Activated CD4-positive, alpha-beta T cell treated with anti-CD3 and anti-CD28 coated beads for 48 hours (primary cell): ENCODE measurements at regions not wholly inside any gene's neighbourhood (a gene's known extent, or its start where the extent isn't known, plus 50 kb on each side); places are given as distances from the start of the nearest gene placed in this dataset.

ENCODE experiments used
- DNase-seq: peaks from one replicate; pipeline ENCODE4 v3.0.0-alpha.2; 2020

DNA sequence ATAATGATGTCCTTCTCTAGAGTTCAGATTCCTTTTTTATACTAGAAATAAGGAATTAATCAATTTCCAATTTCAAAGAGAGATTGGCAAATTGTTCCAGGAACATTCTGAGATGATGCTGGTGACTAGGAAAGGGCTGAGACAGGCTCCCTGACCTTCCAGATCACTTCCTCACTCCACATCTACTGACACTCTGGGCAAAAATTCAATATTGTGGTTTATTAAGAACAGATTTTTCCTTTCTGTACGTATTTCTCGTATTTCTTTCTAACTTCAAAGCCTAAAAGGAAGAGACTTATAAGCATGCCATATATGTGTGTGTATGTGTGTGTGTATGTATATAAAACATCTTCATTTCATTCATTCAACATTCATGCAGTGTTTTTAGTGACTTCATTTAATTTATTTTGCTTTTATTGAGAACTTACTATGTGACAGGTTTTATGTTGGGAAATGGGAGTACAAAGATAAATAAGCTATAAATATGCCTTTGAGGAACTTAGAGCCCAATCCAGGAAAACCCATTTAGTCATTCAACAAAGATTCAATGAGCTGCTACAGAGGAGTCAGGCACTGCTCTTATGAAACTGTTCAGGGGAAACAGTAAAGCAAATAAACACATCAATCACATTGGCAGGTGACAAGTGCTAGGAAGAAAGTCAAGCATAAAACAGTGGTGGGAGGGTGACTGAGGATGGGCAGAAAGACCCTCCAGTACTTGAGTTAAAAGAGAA lies 137.9 kb downstream of the RDH14 start:
- no peak for DNase-seq

DNA sequence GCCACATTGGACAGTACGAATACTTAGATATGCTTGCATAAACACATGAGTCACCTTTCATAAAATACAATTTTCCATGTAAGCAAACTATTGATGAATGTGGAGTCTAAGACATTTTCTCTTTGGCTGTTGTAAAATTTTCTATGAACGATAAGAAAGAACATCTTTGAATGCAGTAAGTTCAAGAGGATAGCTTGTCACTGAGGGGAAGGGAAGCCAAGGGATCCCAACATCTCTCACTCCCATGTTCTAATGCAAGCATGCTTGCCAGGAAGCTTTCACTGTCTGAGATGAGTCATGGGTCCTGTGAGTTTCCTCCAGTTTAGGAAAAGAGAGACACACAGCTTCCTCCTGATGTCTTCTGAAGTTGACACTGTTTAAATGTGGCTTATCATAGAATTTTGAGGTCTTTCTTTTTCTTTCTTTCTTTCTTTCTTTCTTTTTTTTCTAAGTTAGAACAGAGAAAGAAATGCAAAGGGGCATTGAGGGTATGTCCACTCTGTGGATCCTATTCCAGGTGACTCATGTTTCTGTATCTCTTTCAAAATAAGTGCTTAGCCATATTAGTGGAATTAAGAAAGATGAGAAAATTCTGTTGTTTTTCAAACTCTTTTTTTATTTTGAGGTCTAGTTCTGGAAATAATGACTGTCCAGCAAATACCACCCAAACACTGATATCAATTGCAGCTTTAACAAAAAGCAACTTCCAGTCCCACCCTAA lies 146.6 kb downstream of the RDH14 start:
- DNase-seq: no peak

DNA sequence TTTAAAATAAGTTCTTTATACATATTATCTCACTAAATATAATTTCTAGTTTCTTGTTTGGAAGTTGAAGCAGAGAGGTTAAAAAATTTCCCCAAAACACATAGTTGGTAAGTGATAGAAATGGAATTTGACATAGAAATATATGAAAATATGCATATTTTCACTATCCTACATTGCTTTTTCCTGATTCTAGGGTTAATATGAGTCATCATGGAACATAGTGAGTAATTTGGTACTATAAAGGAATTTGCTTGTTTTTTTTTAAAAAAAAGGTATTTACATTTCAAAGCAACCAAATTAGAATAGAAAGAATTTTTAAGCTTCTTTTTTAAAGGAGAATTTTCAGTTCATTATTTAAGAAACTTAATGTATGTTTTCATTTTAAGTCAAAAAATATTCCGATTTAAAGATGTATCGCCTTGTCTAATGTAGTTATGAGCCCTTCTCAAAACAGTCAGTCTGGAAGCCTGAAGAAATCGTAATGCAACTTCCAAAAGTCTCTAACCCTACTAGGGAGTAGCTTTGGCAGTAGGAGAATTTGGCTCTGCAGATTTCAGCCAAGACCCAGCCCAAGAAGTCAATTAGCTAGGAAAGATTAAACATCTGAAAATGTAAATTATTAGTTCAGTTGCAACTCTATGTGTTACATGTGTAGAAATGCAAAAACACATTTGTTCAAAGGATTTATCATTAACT lies 147.3 kb downstream of the RDH14 start:
- no peak for DNase-seq

DNA sequence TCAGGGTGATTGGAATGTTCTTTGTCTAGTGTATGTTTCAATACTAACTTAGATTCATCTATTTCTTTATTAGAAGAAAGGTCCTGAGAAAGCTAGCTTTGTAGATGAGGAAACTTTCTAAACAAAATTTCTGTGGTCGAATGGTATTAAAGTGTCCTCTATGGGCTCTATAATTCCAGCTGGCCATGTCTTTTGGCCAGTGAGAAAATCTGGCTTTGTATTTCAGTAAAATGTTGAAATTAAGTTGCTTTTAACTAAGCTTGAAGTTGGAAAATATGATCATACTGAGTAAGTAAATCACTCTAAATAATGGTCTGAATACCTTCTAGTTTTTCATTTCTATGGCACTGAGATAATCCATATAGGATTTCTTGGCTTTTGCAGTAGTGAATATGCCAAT lies 148.8 kb downstream of the RDH14 start:
- no peak for DNase-seq

DNA sequence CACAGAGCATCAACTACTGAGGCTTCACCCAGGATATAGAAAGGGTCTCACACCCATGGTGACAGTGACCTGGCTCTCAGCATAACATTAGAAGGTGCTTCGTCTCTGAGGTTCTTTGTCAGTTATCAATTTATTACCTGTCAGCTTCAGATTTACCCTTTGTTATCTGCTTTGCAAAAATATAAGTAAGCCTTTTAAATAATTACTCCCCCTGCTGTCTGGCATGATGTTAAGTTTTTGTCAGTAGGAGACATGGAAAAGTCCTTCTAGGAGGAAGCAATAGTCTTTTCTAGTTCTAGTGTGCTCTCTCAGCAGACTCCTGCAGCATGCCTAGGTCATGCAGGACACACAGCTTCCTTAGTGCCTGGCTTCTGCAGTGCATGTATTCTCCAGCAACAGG lies 149.9 kb downstream of the RDH14 start:
- no peak for DNase-seq

DNA sequence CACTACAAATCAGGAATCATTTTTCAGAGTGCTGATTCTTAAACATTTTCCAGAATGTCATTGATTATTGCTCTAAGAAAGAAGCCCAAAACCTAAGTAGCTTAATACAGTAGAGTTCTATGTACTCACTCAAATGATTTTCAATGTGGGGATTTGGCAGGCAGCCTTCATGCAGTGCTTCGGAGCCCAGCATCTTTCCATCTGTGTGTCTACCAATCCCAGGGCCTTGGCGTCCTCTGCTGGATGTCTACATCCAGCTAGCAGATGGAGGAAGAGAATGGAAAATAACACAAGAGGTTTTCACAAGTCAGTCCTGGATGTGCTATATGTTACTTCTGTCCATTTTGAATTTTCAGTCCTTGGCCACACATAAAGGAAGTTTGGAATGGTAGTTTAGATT lies 151.8 kb downstream of the RDH14 start:
- no peak for DNase-seq

DNA sequence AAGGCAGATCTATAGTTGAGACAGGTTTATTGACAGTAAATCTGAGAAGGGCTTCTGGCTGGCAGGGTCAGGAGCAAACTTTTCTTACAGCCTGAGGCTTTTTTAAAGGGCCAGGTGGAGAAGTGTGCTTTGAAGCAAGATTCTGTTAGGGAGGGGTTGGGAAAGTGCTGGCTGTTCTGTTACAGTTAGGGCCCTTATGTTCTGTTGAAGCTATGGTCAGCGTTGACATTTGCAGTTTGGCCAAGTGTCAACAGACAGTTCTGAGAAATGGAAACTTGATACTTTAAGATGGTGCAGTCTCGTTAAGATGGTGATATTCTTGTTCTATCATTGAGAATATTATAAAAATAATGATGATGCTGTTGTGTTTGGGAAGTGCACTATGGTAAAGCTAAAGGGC lies 154.2 kb downstream of the RDH14 start:
- DNase-seq: no peak

DNA sequence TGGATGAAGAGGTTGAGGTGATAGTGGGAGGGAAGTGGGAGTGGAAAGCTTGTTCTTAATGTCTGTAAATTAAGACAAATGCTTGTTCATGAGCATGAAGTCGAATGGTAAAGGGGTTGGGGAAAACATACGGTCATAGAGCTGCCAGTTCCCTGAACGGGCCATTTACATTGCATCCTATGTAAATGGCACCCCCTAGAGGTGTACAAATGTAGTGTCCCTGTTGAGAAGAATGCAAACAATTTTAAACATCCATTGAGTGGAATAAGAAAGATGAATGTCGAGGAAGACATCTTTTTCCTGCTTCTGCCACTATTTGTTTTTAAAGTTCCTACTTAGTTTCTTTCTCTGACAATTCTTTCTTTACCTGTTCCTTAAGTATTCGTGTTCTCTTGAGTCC lies 155.7 kb downstream of the RDH14 start:
- DNase-seq: no peak

DNA sequence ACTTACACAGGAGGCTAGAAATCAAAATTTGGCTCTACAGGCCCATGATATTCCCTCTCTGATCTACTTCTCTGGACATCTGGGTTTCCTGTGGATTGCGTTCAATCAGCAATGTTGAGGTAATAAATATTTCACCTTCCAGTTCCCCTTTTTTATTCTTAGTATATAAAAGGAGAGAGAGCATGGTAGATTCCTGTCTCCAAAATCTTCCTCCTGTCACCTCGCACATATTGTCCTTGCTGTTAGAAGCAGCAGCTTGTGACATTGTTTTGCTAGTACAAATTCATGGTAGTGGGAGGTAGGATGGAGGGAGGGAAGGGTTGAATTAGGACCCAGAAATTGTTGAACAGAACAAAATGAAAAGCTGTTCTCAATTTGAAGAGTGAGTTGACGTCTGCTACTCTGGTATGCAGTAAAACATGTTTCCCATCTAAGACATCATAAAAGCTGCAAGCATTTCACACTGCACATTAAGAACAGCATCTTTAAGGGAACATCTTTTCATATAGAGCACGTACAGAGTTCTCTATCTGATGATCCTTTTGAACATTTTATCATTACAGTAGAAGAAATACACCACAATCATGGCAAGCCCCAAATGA lies 156.4 kb downstream of the RDH14 start:
- DNase-seq: no peak

DNA sequence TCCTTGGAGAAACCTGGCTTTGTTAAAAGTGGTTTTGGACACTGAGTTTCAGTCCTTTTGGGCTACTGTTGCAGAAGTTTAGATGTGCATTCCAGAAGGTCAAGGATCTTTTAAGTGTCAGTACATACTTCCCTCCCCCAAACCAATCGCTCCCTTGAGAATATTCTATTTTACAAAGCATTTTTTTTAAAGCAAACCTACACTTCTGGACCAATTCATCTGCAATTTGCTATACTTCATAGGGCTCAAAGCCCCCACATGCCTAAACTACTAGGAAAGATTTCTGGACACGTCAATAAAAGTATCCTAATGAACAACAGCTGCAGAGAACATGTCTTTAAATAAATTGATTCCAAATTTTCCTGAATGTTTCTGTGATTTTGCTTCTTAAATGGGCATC lies 157.6 kb downstream of the RDH14 start:
- no peak for DNase-seq

DNA sequence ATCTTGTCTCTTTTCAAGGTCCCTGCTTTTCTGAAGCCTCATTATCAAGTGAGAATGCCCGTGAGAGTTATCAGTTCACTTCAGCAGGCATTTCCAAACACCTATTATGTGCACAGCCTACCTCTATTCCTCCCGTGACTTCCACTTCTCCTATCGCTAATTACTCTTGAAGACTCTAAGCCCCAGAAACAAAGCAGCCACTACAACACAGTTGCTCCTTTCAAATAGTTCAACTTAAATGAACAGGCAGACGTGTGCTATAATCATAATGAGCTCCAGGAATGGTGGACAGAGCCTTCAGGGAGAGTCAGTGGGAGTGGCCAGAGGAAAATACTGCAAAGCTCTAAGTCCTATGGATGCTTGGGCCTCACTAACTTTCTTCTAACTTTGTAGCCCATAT lies 159.0 kb downstream of the RDH14 start:
- DNase-seq: no peak

DNA sequence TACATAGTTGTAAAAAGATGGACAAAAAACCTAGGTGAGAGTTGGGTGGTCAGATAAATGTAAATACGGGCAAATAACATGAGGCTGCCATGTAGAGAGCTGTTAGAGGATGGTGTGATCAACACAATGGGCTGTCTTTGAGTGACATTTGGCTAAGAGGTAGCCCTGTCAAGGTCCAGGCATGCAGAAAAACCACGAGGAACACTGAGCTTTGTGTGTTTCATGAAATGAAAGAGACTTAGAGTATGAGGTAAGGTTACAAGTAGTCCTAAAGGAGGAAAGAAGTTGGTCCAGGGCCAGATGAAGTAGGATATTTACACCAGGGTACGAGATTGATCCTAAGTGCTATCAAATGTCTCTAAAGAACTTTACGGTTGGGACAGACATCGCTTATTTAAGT lies 160.9 kb downstream of the RDH14 start:
- no peak for DNase-seq

DNA sequence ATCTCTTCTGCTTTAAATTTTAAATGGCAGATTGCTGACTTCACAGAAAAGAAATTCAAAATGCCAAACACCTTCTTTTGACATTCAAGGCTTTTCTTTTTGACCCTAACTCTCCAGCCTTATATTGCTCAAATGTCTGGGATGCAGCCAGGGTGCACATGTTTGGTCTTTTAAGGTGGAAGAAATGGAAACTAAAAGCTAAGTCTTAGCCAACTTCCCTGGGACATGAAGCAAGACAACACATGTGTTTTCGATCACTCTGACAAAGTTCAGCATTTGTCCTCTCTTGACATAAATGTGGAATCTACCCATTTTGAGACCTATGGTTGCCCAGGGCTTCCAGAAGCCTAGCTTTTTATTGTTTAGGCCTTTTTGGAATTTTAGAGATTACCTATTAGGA lies 161.6 kb downstream of the RDH14 start:
- no peak for DNase-seq

DNA sequence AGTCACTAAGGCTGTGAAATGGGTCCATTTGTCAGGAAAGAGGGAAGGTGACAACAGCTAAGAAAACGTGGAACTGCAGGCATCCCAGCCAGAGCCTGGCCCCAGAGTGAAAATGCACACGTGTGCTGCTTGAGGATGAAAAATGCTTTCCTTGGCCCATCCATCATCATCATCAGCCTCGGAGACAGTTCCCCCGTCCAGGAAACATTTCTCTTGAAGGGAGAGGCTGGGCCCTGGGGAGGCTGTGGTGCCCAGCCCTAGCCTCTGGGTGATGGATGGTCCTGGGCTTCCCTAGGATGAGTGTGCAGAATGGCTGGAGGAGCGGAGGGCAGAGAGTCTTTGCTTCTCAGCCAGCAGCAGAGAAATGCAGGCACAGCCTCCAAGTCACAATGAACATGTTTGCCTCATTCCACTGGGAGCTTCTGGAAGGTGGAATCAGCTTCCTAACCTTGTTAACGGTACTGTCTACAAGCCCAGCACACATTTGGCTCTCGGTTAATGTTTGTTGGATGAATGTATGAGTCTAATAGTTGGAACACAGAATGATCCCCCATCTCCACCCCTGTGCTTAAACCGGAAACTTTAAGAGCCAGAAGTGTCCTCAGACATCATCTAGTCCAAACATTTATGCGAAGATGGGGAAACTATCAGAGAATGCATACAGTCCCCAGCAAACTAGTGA lies 164.0 kb downstream of the RDH14 start:
- no peak for DNase-seq

DNA sequence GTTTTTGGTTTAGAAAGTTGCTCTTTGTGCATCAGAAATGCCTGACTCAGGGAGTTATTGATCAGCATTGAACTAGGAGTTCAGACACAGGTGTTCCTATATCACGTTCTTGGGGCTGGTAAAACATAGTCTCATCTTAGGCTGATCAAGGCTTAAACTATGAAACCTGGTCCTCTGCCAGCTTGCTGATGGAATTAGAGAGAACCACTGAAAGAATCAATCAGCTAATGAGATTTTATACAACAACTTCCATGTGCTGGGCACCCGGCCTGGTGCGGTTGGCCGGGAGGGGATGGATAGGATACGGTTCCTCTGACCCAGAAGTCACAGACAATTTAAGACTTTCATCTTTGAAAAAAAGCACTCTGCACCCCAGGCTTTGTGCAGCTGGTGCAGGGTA lies 164.9 kb downstream of the RDH14 start:
- DNase-seq: no peak

DNA sequence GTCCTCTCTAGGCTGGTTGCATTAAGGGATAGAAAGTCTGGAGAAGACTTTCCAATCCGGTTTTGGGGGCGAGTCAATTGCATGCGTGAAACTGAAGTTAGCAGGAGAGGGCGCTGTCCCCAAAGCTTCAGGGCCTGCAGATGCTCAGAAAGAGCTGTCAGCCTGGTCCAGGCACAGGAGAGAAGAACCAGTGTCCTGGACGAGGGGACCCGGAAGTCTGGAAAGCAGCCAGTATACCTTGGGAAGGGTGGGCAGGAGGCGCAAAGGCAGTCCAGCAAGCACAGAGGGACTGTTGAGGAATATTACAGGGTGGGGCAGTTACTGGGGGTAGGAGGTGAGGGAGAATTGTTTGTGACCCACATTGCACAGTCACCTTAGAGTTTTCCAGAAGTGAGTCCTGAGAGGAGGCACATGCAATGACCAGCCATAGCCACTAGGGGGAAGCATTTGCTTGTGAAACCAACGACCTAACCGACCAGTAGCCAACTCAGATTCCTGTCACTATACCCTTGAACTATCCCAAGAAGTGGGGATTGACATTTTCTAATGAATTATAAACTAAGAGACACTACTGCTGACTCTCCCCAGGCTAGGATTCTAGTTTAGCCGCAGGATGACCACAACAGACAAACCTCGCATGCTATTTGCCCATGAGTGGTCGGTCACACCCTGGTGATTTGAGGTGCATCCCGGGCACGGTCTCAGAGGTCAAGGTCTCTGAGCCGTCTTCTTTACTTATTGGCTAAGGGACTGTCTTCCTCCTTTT lies 172.8 kb downstream of the RDH14 start:
- DNase-seq: peak; percentile 75

DNA sequence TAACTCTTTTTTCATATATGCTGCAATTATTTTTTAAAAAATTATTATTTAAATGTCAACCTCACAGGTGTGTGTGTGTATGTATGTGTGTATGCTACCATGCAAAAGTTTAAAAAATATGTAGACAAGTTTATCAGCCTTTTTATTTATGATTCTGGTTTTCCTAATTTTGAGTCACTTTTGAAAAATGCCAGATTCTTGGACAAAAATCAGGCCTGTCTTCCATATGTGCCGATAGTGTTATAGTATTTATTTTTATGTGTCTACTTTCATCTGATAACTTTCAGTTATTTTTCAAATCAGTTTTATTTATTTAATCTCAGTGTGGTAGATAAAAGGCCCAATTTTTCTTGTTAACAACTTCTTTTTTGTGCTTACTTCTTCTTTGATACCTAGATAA lies 176.2 kb downstream of the RDH14 start:
- no peak for DNase-seq

DNA sequence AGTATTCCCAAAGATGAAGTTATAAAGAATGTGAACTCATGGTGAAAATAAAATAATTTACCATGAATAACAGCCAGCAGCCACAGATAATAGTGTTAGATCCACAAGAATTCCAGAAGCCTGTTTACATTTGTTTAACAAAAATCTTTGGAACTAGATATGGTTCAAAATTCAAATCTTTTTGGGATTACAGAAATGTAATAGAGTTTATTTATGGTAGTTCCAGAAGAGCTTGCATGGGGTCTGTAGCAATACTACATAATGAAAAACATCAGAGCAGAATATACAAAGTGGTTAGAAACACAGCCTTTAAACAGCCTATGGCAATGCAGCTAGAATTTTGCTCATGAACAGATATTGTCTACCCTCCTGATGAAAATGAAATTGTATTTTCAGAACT lies 179.1 kb downstream of the RDH14 start:
- no peak for DNase-seq

DNA sequence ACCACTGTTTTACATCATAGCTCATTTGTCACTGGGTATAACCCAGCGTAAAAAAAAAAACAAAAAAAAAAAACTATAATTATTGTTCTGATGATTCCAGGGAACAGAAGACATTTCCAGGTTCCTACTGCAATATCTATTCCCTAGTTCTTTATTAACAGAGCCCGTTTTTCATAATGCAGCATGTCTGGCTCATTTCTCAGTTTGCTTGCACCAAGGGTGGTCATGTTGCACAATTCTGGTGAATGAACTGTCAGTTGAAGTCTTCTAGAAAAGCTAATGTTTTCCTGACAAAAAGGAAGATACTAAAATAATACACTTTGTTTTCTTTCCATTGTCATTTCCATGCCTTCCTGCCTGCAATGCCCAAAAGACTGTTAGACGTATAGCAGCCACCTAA lies 180.1 kb downstream of the RDH14 start:
- no peak for DNase-seq

DNA sequence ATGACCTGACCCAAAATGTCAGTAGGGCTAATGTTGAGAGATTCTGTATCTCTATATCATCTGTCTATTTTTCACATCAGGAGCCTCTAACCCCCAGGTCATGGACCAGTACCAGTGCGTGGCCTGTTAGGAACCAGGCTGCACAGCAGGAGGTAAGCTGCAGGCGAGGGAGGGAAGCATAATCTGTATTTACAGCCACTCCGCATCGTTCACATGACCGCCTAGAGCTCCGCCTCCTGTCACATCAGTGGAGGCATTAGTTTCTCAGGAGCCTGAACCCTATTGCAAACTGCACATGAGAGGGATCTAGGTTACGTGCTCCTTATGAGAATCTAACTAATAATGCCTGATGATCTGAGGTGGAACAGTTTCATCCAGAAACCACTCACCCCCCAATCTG lies 180.6 kb downstream of the RDH14 start:
- no peak for DNase-seq

DNA sequence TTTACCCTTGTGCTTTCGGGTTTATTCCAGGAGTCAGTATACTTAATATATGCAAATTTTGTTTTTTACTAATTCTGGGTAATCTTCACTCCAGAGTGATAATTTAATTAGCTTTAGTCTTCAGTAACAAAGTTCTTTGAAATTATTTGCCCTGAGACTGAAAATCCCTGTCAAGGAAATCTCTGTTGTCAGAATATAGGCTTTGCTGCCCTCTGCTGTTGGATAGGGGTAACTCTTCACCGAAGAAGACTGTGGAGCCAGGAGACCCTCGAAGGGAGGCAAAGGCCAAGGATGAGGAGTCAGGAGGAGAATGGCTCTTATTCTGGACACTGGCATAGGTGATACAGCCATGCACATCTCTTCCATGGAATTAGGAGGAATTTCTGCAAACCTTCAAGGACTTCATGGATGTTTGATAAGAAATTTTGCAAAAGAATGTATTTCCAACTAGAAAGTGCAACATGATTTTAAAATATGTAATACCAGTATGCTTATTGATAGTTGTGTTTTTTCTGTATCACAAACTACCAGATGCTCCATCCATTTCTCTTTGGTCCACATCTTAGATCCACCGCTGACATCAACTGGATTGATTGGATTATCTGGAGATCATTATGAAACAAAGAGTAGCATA lies 182.3 kb downstream of the RDH14 start:
- peak; percentile 34 for DNase-seq

DNA sequence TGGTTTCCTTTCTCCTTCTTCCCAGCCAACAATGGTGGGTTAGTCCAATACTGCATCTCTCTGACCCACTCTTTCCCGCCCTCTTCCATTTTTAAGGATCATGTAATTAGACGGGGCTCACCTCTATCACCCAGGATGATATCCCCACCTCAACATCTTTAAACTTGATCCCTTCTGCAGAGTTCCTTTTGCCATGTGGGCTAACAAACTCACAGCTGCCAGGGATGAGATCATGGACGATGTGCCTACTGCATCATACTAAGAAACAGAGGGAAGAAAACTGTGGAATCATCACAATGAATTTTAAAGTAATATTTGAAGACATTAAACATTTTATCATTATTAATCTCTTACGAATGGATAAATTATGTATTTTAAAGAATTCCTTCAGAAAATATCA lies 183.5 kb downstream of the RDH14 start:
- DNase-seq: no peak
